Fibroblast of mammary gland (primary cell): ENCODE measurements at regions not wholly inside any gene's neighbourhood (a gene's known extent, or its start where the extent isn't known, plus 50 kb on each side); places are given as distances from the start of the nearest gene placed in this dataset.

Experiments used
- DNase-seq: peaks from one replicate; pipeline ENCODE4 v3.0.0-alpha.2; 2010; ENCODE audit warnings: low read depth
- H3K4me3 ChIP-seq: 2 replicates; pipeline ENCODE4 v1.5.1; 2011; ENCODE audit warnings: low read depth, mild to moderate bottlenecking, low read length, moderate library complexity; ENCODE audit not compliant: control insufficient read depth
- CTCF ChIP-seq: conservative IDR thresholded peaks from 2 replicates; pipeline ENCODE4 v1.5.1; 2011; ENCODE audit warnings: low read depth, low read length, inconsistent platforms; ENCODE audit not compliant: control insufficient read depth, insufficient read depth

DNA sequence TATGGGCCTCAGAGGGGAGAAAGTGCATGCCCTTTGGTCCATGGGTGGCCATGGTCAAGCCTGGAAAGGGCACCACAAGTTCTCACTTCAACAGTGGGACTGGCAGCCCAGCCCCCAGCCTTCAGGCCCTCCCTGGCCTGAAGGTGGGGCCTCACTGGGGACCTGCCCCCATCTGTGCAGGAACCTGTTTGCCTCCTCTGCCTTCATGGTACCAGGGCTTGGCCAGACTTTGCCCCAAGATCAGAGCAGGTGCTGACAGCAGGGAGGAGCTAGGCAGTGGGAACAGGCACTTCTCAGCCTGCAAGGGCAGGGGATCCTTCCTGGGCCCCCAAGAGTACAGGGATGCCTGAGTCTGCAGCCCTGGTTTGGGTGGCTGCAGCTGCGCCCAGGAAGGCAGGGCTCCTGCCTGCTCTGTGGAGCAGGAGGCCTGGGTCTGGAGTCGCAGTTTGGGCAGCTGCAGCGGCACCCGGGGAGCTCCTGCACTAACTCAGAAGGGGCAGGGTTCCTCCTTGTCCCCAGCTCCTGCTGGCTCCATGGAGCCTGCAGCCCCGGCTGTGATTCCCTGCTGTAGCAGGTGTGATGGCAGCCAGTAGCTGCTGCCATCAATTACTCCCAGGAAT is 460.1 kb upstream of the NCAM2 start:
- TF ChIP-seq CTCF: no peak
- no peak for DNase-seq
- no peak overlapping the region for H3K4me3 ChIP-seq

- DNase-seq: no peak
- TF ChIP-seq CTCF: no peak
- H3K4me3 ChIP-seq: no peak overlapping the region
Observed at GRCh38 chr21:20545454-20545853, 452.8 kb upstream of the NCAM2 start.

DNA sequence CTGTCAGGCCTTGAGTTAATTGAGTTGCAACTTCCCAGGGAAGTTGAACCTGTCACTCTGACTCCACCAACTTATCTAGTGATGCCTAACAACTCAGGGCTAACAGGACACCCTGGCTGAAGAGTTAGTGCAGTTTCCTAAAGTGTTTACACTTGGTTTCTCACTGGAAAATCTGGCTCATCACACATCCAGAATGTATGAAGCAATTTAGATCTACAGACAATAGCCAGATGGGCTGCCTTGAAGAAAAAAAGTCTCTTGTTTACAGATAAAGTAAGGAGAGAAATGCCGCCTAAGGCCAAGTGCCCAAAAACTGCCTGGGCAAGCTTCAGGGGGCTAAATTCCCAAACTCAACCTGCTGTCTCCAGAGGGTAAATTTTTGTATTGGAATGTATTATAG is 446.3 kb upstream of the NCAM2 start:
- TF ChIP-seq CTCF: no peak
- no peak for DNase-seq

DNA sequence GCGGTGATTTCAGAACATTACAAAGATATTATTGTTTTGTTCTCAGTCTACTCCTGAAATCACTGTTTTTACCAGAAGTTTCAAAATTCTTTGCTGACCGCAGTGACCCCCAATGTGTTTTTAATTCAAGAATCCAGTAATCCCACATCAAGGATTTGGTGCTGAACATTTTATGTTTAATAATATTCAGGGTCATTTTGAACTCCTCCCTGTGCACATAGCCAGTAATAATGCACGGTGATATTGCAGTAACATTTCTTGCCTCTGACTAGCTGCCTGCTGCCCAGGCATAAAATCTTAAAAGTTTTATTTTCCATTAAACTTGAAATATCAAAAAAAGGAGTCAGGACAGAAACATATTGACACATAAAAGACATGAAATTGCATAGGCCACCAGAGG is 443.4 kb upstream of the NCAM2 start:
- no peak overlapping the region for H3K4me3 ChIP-seq
- DNase-seq: no peak
- TF ChIP-seq CTCF: no peak

More for the DNA sequence above, 446.3 kb upstream of the NCAM2 start:
- H3K4me3 ChIP-seq: no peak overlapping the region

GRCh38 chr21:20570824-20571232 is 427.4 kb upstream of the NCAM2 start:
- no peak for DNase-seq
- H3K4me3 ChIP-seq: no peak overlapping the region
- TF ChIP-seq CTCF: no peak

DNA sequence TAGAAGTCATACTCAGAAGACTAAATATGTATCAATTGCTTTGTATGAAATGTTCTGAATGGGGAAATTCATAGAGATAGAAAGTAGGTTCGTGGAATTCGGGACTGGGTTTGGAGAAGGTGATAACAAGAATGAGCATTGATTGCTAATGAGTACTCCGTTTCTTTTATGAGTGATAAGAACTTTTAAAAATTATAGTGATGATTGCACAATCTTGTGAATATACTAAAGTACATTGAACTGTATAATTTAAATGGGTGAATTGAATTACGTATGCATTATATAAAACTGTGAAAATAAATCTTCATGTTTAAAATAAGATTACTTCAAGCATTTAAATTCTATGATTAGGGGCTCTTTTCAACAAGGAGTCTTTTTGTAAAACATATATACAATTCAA is 425.6 kb upstream of the NCAM2 start:
- no peak for TF ChIP-seq CTCF
- no peak overlapping the region for H3K4me3 ChIP-seq
- no peak for DNase-seq

GRCh38 chr21:20581361-20581760 is 416.8 kb upstream of the NCAM2 start:
- no peak overlapping the region for H3K4me3 ChIP-seq
- no peak for DNase-seq
- TF ChIP-seq CTCF: no peak
